ENCODE measurements at regions not wholly inside any gene's neighbourhood (a gene's known extent, or its start where the extent isn't known, plus 50 kb on each side); places are given as distances from the start of the nearest gene placed in this dataset.

- TF ChIP-seq CTCF (IDR thresholded peaks at IDR 0.05) (no peak), EP300 (IDR thresholded peaks at IDR 0.05) (no peak)
Measured at GRCh38 chr9:101848485-101848919, 110.1 kb upstream of the GRIN3A start.

Measured in esophagus muscularis mucosa (tissue), 3 donors.